DOHH2 (cell line): ENCODE measurements at regions not wholly inside any gene's neighbourhood (a gene's known extent, or its start where the extent isn't known, plus 50 kb on each side); places are given as distances from the start of the nearest gene placed in this dataset.

Source experiments
- EZH2phosphoT487 ChIP-seq: fragments of 200-600 bp; sonication (generic); IDR thresholded peaks from 2 replicates; pipeline ENCODE4 v1.6.1; 2017; ENCODE audit warnings: borderline replicate concordance, mild to moderate bottlenecking, antibody characterized with exemption, low read length, moderate library complexity, mixed read lengths
- TF ChIP-seq, protein P1 (sequence below): fragments of 200-600 bp; sonication (generic); IDR thresholded peaks from one replicate; pipeline ENCODE4 v1.5.1; 2014; ENCODE audit warnings: antibody characterized with exemption, mild to moderate bottlenecking, low read depth, low read length; ENCODE audit not compliant: poor library complexity, severe bottlenecking

- TF ChIP-seq, protein P1, sequence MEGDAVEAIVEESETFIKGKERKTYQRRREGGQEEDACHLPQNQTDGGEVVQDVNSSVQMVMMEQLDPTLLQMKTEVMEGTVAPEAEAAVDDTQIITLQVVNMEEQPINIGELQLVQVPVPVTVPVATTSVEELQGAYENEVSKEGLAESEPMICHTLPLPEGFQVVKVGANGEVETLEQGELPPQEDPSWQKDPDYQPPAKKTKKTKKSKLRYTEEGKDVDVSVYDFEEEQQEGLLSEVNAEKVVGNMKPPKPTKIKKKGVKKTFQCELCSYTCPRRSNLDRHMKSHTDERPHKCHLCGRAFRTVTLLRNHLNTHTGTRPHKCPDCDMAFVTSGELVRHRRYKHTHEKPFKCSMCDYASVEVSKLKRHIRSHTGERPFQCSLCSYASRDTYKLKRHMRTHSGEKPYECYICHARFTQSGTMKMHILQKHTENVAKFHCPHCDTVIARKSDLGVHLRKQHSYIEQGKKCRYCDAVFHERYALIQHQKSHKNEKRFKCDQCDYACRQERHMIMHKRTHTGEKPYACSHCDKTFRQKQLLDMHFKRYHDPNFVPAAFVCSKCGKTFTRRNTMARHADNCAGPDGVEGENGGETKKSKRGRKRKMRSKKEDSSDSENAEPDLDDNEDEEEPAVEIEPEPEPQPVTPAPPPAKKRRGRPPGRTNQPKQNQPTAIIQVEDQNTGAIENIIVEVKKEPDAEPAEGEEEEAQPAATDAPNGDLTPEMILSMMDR: no peak
- TF ChIP-seq EZH2phosphoT487: no peak
These were observed 185.2 kb upstream of the SLC14A2 start for GRCh38 chr18:45430041-45430440.
